GM12892 (cell line): ENCODE measurements at regions not wholly inside any gene's neighbourhood (a gene's known extent, or its start where the extent isn't known, plus 50 kb on each side); places are given as distances from the start of the nearest gene placed in this dataset.

Source experiments
- POLR2A ChIP-seq: IDR thresholded peaks from 2 replicates; pipeline ENCODE4 v1.6.1; 2011; ENCODE audit warnings: low read depth, low read length, control low read depth
- POLR2AphosphoS5 ChIP-seq: IDR thresholded peaks from 2 replicates; pipeline ENCODE4 v1.6.1; 2011; ENCODE audit warnings: low read depth, low read length, control low read depth
- TAF1 ChIP-seq: IDR thresholded peaks from 2 replicates; pipeline ENCODE4 v1.6.1; 2011; ENCODE audit warnings: low read depth, mild to moderate bottlenecking, control low read depth, low read length, borderline replicate concordance

DNA sequence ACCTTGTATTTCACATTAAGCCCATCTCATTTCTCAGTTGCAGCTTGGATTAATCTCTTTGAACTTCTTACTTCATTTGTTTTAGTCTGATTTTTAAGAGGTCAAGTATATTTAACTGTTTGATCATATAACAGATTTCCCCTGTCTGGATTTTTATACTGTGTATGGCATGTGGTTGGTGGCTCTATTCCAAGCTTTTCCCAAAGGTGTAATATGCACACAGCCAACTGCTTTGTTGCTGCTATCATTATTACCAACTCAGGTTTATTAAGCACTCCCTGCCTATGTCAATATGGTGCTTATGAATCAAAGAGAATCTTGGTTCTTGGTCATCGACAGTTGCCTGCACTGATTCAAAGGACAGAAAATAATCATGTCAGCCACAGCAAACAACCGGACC, 92.6 kb downstream of the RAP2A start:
- TF ChIP-seq POLR2AphosphoS5 (no peak), POLR2A (no peak), TAF1 (no peak)
